ENCODE measurements at regions not wholly inside any gene's neighbourhood (a gene's known extent, or its start where the extent isn't known, plus 50 kb on each side); places are given as distances from the start of the nearest gene placed in this dataset.

GRCh38 chr1:216788671-216789070 lies 65.4 kb upstream of the ESRRG start:
- TF ChIP-seq ZZZ3 (IDR thresholded peaks at IDR 0.05; ENCODE audit: control insufficient read depth, insufficient read length, low read depth) (no peak), ZBTB33 (IDR thresholded peaks at IDR 0.05) (no peak), POLR2AphosphoS2 (IDR thresholded peaks at IDR 0.05; ENCODE audit: low read depth, low read length) (no peak), ESRRA (IDR thresholded peaks at IDR 0.05; ENCODE audit: low read length) (no peak)

Measured in GM12878 (cell line).